GM12891 (cell line): ENCODE measurements at regions not wholly inside any gene's neighbourhood (a gene's known extent, or its start where the extent isn't known, plus 50 kb on each side); places are given as distances from the start of the nearest gene placed in this dataset.

ENCODE experiments used
- POLR2A ChIP-seq: IDR thresholded peaks from 2 replicates; pipeline ENCODE4 v1.6.1; 2011; ENCODE audit warnings: low read depth, low read length, control low read depth
- POLR2AphosphoS5 ChIP-seq: IDR thresholded peaks from 2 replicates; pipeline ENCODE4 v1.6.1; 2011; ENCODE audit warnings: low read depth, low read length, control low read depth
- SPI1 ChIP-seq: IDR thresholded peaks from 2 replicates; pipeline ENCODE4 v1.6.1; 2011; ENCODE audit warnings: low read depth, low read length, control low read depth
- TAF1 ChIP-seq: IDR thresholded peaks from 2 replicates; pipeline ENCODE4 v1.6.1; 2011; ENCODE audit warnings: low read depth, low read length, control low read depth

DNA sequence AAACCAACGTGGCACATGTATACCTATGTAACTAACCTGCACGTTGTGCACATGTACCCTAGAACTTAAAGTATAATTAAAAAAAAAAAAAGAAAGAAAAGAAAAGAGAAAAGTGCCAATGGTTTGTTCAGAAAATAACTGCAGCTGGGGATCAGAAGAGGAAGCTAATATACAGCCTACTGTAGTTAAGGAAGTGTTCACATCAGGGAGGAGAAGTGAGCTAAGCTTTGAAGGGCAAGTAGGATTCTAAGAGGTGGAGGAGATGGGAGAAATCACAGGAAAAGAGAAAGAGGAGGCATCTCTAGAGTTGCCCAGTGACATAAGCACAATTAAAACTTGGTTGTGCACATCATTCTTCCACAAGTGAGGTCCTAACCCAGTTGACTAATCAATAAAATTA lies 214.4 kb upstream of the DTNBP1 start:
- TF ChIP-seq POLR2A, result no peak
- TF ChIP-seq POLR2AphosphoS5, result no peak
- no peak for TF ChIP-seq SPI1
- no peak for TF ChIP-seq TAF1
